ENCODE measurements at regions not wholly inside any gene's neighbourhood (a gene's known extent, or its start where the extent isn't known, plus 50 kb on each side); places are given as distances from the start of the nearest gene placed in this dataset.
"Not testable (repeated sequence)": the region's sequence is repeated elsewhere in the genome, so short reads cannot be mapped to it uniquely, and the experiment has no call there.

- Histone ChIP-seq H2AFZ (ENCODE audit: low read length) (no peak overlapping the region), H3K79me2 (ENCODE audit: insufficient read depth, low read depth, low read length) (no peaks in the 10 kb centered on the region), H3K27ac (ENCODE audit: low read depth, low read length, poor library complexity, severe bottlenecking) (no peak overlapping the region), H3K4me3 (ENCODE audit: low read depth, low read length, poor library complexity, severe bottlenecking) (no peak overlapping the region), H3K4me1 (ENCODE audit: insufficient read depth, low read length, poor library complexity, severe bottlenecking) (no peaks in the 10 kb centered on the region), H3K36me3 (ENCODE audit: insufficient read depth, low read length) (no peaks in the 10 kb centered on the region), H3K4me2 (ENCODE audit: low read length) (no peak overlapping the region), H4K20me1 (ENCODE audit: insufficient read depth, low read length) (no peaks in the 10 kb centered on the region), H3K9me2 (ENCODE audit: insufficient read depth, low read length) (no peaks in the 10 kb centered on the region), H3K9me3 (ENCODE audit: low read length) (no peaks in the 10 kb centered on the region)
- TF ChIP-seq EZH2phosphoT487 (IDR thresholded peaks at IDR 0.05; ENCODE audit: borderline replicate concordance, low read depth, low read length) (no peak), CTCF (conservative IDR thresholded peaks at IDR 0.05; ENCODE audit: low read length) (no peak)
- intact Hi-C loops (cut with micrococcal nuclease; ENCODE audit: unreplicated experiment), result no loop called here
- no TSS peak for BruUV-seq (replicated peaks)
- DNase-seq (ENCODE audit: low spot score), result no peak
- ChIA-PET POLR2A (no interaction called here), CTCF (ENCODE audit: unreplicated experiment) (no interaction called here)
Measured at GRCh38 chr1:60841116-60842046, 241.0 kb upstream of the NFIA start.

GRCh38 chr1:60840476-60840875, 241.9 kb upstream of the NFIA start:
- DNase-seq (ENCODE audit: low spot score); POLR2A ChIA-PET; intact Hi-C loops (cut with micrococcal nuclease; ENCODE audit: unreplicated experiment): not testable (repeated sequence)

GRCh38 chr1:60835649-60836048, 246.7 kb upstream of the NFIA start:
- TF ChIP-seq CTCF (conservative IDR thresholded peaks at IDR 0.05; ENCODE audit: low read length), result no peak
- TF ChIP-seq EZH2phosphoT487 (IDR thresholded peaks at IDR 0.05; ENCODE audit: borderline replicate concordance, low read depth, low read length), result no peak
- H4K20me1 ChIP-seq (ENCODE audit: insufficient read depth, low read length), result no peaks in the 10 kb centered on the region
- H3K4me2 ChIP-seq (ENCODE audit: low read length), result no peak overlapping the region
- ChIA-PET POLR2A (interaction anchor here (1.8 kb wide), 1 partner anchor 16 kb away, joined by 4 read pairs; no protein-coding TSS in a partner anchor), CTCF (ENCODE audit: unreplicated experiment) (no interaction called here)
- H3K79me2 ChIP-seq (ENCODE audit: insufficient read depth, low read depth, low read length), result no peaks in the 10 kb centered on the region
- no peak overlapping the region for H2AFZ ChIP-seq (ENCODE audit: low read length)
- H3K4me1 ChIP-seq (ENCODE audit: insufficient read depth, low read length, poor library complexity, severe bottlenecking), result no peaks in the 10 kb centered on the region
- H3K4me3 ChIP-seq (ENCODE audit: low read depth, low read length, poor library complexity, severe bottlenecking), result no peak overlapping the region
- BruUV-seq (replicated peaks), result no TSS peak
- no peak for DNase-seq (ENCODE audit: low spot score)
- no peaks in the 10 kb centered on the region for H3K9me2 ChIP-seq (ENCODE audit: insufficient read depth, low read length)
- H3K27ac ChIP-seq (ENCODE audit: low read depth, low read length, poor library complexity, severe bottlenecking), result no peak overlapping the region
- H3K36me3 ChIP-seq (ENCODE audit: insufficient read depth, low read length), result no peaks in the 10 kb centered on the region
- H3K9me3 ChIP-seq (ENCODE audit: low read length), result no peaks in the 10 kb centered on the region
- intact Hi-C loops (cut with micrococcal nuclease; ENCODE audit: unreplicated experiment), result no loop called here

More at GRCh38 chr1:60840476-60840875, 241.9 kb upstream of the NFIA start:
- H3K36me3 ChIP-seq (ENCODE audit: insufficient read depth, low read length); H3K79me2 ChIP-seq (ENCODE audit: insufficient read depth, low read depth, low read length); H4K20me1 ChIP-seq (ENCODE audit: insufficient read depth, low read length); BruUV-seq (replicated peaks); H3K4me2 ChIP-seq (ENCODE audit: low read length); H3K9me3 ChIP-seq (ENCODE audit: low read length); H2AFZ ChIP-seq (ENCODE audit: low read length); CTCF ChIA-PET (ENCODE audit: unreplicated experiment); H3K4me1 ChIP-seq (ENCODE audit: insufficient read depth, low read length, poor library complexity, severe bottlenecking); H3K4me3 ChIP-seq (ENCODE audit: low read depth, low read length, poor library complexity, severe bottlenecking); H3K27ac ChIP-seq (ENCODE audit: low read depth, low read length, poor library complexity, severe bottlenecking); H3K9me2 ChIP-seq (ENCODE audit: insufficient read depth, low read length): not testable (repeated sequence)

All from OCI-LY7 (cell line).